Suprapubic skin (tissue), 4 donors: ENCODE measurements at regions not wholly inside any gene's neighbourhood (a gene's known extent, or its start where the extent isn't known, plus 50 kb on each side); places are given as distances from the start of the nearest gene placed in this dataset.

Experiments used
- CTCF ChIP-seq, 2 donors: fragments of 200-600 bp in 1 of 2; fragments of 450-650 bp in 1 of 2; sonication (generic) in 1 of 2; IDR thresholded peaks; one replicate each; pipeline ENCODE4 v1.5.1; 2016 to 2019; ENCODE audit warnings: antibody characterized with exemption in 2 of 2, mild to moderate bottlenecking in 1 of 2, moderate library complexity in 1 of 2
- EP300 ChIP-seq: sonication (generic); formaldehyde crosslinking; IDR thresholded peaks from one replicate; pipeline ENCODE4 v1.6.1; 2017; ENCODE audit warnings: antibody characterized with exemption
- POLR2A ChIP-seq, 2 donors: fragments of 450-650 bp; IDR thresholded peaks; one replicate each; pipeline ENCODE4 v1.6.1; 2017; ENCODE audit warnings: antibody characterized with exemption in 2 of 2, mild to moderate bottlenecking in 2 of 2, moderate library complexity in 2 of 2
- POLR2AphosphoS5 ChIP-seq, 3 donors: sonication (generic); formaldehyde crosslinking; IDR thresholded peaks; one replicate each; pipeline ENCODE4 v1.6.1; 2017; ENCODE audit warnings: antibody characterized with exemption in 3 of 3

GRCh38 chr1:30250338-30250983 is 472.9 kb downstream of the MATN1 start:
- TF ChIP-seq CTCF (IDR thresholded peaks at IDR 0.05): no peak
- no peak for TF ChIP-seq POLR2A (IDR thresholded peaks at IDR 0.05)
- no peak for TF ChIP-seq EP300
- TF ChIP-seq POLR2AphosphoS5 (IDR thresholded peaks at IDR 0.05): no peak
